AG04450 (cell line): ENCODE measurements at regions not wholly inside any gene's neighbourhood (a gene's known extent, or its start where the extent isn't known, plus 50 kb on each side); places are given as distances from the start of the nearest gene placed in this dataset.
"Not testable (repeated sequence)": the region's sequence is repeated elsewhere in the genome, so short reads cannot be mapped to it uniquely, and the experiment has no call there.

Experiments
- CTCF ChIA-PET: fragments of 300-600, 350-600 bp; formaldehyde crosslinking; extraction: SDS; loops from one replicate; lab custom pipeline; 2022; ENCODE audit warnings: antibody characterized with exemption, inconsistent platforms; lab: Charles Lee
- POLR2A ChIA-PET: fragments of 350-600 bp; formaldehyde crosslinking; extraction: SDS; loops from one replicate; lab custom pipeline; 2021; ENCODE audit warnings: antibody characterized with exemption, inconsistent platforms; lab: Yijun Ruan, JAX
- DNase-seq: peaks from one replicate; pipeline ENCODE4 v3.0.0-alpha.2; 2011; ENCODE audit warnings: low read depth, low spot score
- H3K27ac ChIP-seq: one replicate; pipeline ENCODE4 v1.5.1; 2012; ENCODE audit warnings: low read depth, low read length, control low read depth
- H3K27me3 ChIP-seq: one replicate; pipeline ENCODE4 v1.6.0; 2012; ENCODE audit warnings: low read length; ENCODE audit not compliant: control insufficient read depth, insufficient read depth
- H3K4me3 ChIP-seq: 2 replicates; pipeline ENCODE4 v1.5.1; 2011; ENCODE audit warnings: mild to moderate bottlenecking, low read depth, low read length, control low read depth
- H3K9me3 ChIP-seq: 2 replicates; pipeline ENCODE4 v1.5.1; 2012; ENCODE audit warnings: low read length; ENCODE audit not compliant: control insufficient read depth, insufficient read depth
- CTCF ChIP-seq: IDR thresholded peaks from 2 replicates; pipeline ENCODE4 v1.5.1; 2011; ENCODE audit warnings: low read depth, low read length, control low read depth, inconsistent platforms

GRCh38 chr15:92780843-92781242 lies 119.3 kb upstream of the CHD2 start:
- ChIA-PET POLR2A (no interaction called here), CTCF (interaction anchor here (2.0 kb wide), 1 partner anchor 16 kb away, joined by 8 read pairs; no protein-coding TSS in a partner anchor)
- peaks cover 6% of the 10 kb centered on the region; the same call in 1 of the 2 replicates for H3K9me3 ChIP-seq
- no peaks in the 10 kb centered on the region for H3K27me3 ChIP-seq
- no peak overlapping the region for H3K4me3 ChIP-seq
- DNase-seq = no peak
- no peak overlapping the region for H3K27ac ChIP-seq
- no peak for TF ChIP-seq CTCF

DNA sequence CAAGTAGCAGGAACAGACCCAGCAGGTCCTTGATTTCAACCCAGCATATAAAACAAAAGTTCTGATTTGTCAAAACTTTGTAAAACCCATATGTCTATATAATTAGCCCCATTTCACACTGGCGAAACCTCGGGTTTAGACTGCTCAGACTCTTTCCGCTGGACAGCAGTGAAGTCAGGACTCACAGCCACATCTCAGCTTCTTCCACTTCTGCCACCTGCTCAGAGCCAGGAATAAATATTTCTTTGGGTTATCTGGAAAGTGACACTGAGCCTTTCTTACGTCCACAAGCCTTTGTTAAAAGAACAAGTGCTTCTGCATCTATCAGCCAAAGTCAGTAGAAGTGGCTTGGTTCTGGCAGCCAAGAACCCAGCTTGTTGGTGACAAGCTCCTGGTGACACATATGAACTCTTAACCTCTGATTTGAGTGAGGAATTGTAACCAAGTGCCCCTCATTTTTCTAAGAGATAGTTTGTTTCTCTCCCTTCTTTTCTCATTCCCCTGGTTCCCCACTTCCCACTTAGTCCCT lies 118.1 kb upstream of the CHD2 start:
- Histone ChIP-seq H3K27me3 (no peaks in the 10 kb centered on the region), H3K9me3 (peaks cover 6% of the 10 kb centered on the region; the same call in 1 of the 2 replicates), H3K4me3 (no peak overlapping the region), H3K27ac (no peak overlapping the region)
- ChIA-PET POLR2A (interaction anchor here (0.6 kb wide), 1 partner anchor 183 kb away, joined by 3 read pairs; no protein-coding TSS in a partner anchor), CTCF (interaction anchor here (2.0 kb wide), 1 partner anchor 15 kb away, joined by 8 read pairs; no protein-coding TSS in a partner anchor)
- TF ChIP-seq CTCF = no peak
- no peak for DNase-seq

DNA sequence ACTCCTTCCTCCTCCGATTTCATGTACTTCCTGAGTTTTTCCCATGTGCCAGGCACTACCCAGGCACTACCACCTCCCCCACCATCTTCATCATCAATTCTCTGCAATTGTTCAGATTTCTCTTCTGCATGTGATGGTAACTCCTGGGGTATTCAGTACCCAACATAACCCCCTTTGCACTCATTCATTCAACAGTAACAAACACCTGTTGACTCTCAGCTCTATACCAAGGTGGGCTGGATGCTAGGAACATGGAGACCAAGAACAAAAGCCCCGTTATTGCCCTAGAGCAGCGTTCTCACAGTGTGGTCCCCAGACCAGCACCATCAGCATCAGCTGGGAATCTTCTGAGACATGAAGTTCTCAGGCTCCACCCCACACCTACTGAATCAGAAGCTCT lies 113.0 kb upstream of the CHD2 start:
- Histone ChIP-seq H3K27ac (no peak overlapping the region), H3K4me3 (no peak overlapping the region), H3K27me3 (no peaks in the 10 kb centered on the region), H3K9me3 (no peaks in the 10 kb centered on the region; the same call in 1 of the 2 replicates)
- POLR2A ChIA-PET = no interaction called here
- CTCF ChIA-PET = interaction anchor here (2.5 kb wide), 1 partner anchor 131 kb away, joined by 6 read pairs; no protein-coding TSS in a partner anchor
- no peak for DNase-seq
- TF ChIP-seq CTCF = no peak

- no peak for DNase-seq
- POLR2A ChIA-PET = interaction anchor here (0.7 kb wide), 1 partner anchor 9 kb away, joined by 3 read pairs; no protein-coding TSS in a partner anchor
- Histone ChIP-seq H3K27ac (no peak overlapping the region), H3K27me3 (no peaks in the 10 kb centered on the region), H3K4me3 (no peak overlapping the region), H3K9me3 (no peaks in the 10 kb centered on the region; the same call in 1 of the 2 replicates)
- no peak for TF ChIP-seq CTCF
- CTCF ChIA-PET = interaction anchor here (2.4 to 2.5 kb wide), 2 partner anchors 9 to 130 kb away, joined by 6 to 13 read pairs; no protein-coding TSS in a partner anchor
Observed at GRCh38 chr15:92788196-92788595, 111.9 kb upstream of the CHD2 start.

GRCh38 chr15:92788793-92789192 lies 111.3 kb upstream of the CHD2 start:
- DNase-seq, POLR2A ChIA-PET, H3K4me3 ChIP-seq, H3K9me3 ChIP-seq, H3K27me3 ChIP-seq, H3K27ac ChIP-seq: not testable (repeated sequence)
- CTCF ChIA-PET = interaction anchor here (0.6 to 2.5 kb wide), 3 partner anchors 8 to 1331 kb away, joined by 3 to 13 read pairs (median 6); no protein-coding TSS in a partner anchor
